DND-41 (cell line): ENCODE measurements at regions not wholly inside any gene's neighbourhood (a gene's known extent, or its start where the extent isn't known, plus 50 kb on each side); places are given as distances from the start of the nearest gene placed in this dataset.

Experiments
- ATAC-seq: fragments of 200-7000 bp; cut with Tn5 transposase; 3 replicates; pipeline ENCODE4 v1.9.1; 2021; ENCODE audit warnings: low read depth; ENCODE audit not compliant: insufficient read depth
- DNase-seq: peaks from one replicate; pipeline ENCODE4 v3.0.0-alpha.2; 2020
- H2AFZ ChIP-seq: 2 replicates; pipeline ENCODE4 v1.6.0; 2012; ENCODE audit warnings: low read depth, low read length
- H3K27ac ChIP-seq: 2 replicates; pipeline ENCODE4 v1.5.1; 2012; ENCODE audit warnings: low read length, inconsistent platforms
- H3K27me3 ChIP-seq: fragments of 200-600 bp; sonication (generic); 2 replicates; pipeline ENCODE4 v1.6.0; 2012; ENCODE audit warnings: low read length, mild to moderate bottlenecking, inconsistent platforms; ENCODE audit not compliant: insufficient read depth, poor library complexity
- H3K36me3 ChIP-seq: 2 replicates; pipeline ENCODE4 v1.5.1; 2012; ENCODE audit warnings: low read length, inconsistent platforms; ENCODE audit not compliant: insufficient read depth
- H3K4me1 ChIP-seq: 2 replicates; pipeline ENCODE4 v1.5.1; 2012; ENCODE audit warnings: mild to moderate bottlenecking, low read length; ENCODE audit not compliant: insufficient read depth
- H3K4me2 ChIP-seq: 2 replicates; pipeline ENCODE4 v1.6.0; 2012; ENCODE audit warnings: mild to moderate bottlenecking, moderate library complexity, low read length, inconsistent platforms; ENCODE audit not compliant: insufficient read depth
- H3K4me3 ChIP-seq, 2 experiments: fragments of 200-600 bp in 1 of 2; shearing (Covaris generic) in 1 of 2; 2 replicates each; pipeline ENCODE4 v1.5.1; 2012 to 2016; ENCODE audit warnings: inconsistent platforms in 2 of 2, low read length in 2 of 2, mild to moderate bottlenecking in 2 of 2, low read depth in 1 of 2, moderate library complexity in 1 of 2
- H3K79me2 ChIP-seq: 2 replicates; pipeline ENCODE4 v1.6.0; 2012; ENCODE audit warnings: low read length, inconsistent platforms; ENCODE audit not compliant: insufficient read depth
- H3K9ac ChIP-seq: 2 replicates; pipeline ENCODE4 v1.6.0; 2012; ENCODE audit warnings: low read depth, mild to moderate bottlenecking, inconsistent platforms, low read length, moderate library complexity
- H3K9me3 ChIP-seq: 2 replicates; pipeline ENCODE4 v1.5.1; 2012; ENCODE audit warnings: low read length, moderate library complexity, mild to moderate bottlenecking, inconsistent platforms; ENCODE audit not compliant: insufficient read depth, severe bottlenecking
- H4K20me1 ChIP-seq: 2 replicates; pipeline ENCODE4 v1.6.0; 2012; ENCODE audit warnings: low read length; ENCODE audit not compliant: insufficient read depth
- EZH2 ChIP-seq: IDR thresholded peaks from 3 replicates; pipeline ENCODE4 v1.6.1; 2012; ENCODE audit warnings: borderline replicate concordance, low read depth, mild to moderate bottlenecking, moderate library complexity, low read length, inconsistent platforms; ENCODE audit not compliant: severe bottlenecking
- TF ChIP-seq, protein P1 (sequence below): IDR thresholded peaks from 2 replicates; pipeline ENCODE4 v1.5.1; 2012; ENCODE audit warnings: borderline replicate concordance, low read length, moderate library complexity, mild to moderate bottlenecking; ENCODE audit not compliant: poor library complexity, severe bottlenecking; ENCODE audit errors: extremely low read depth

DNA sequence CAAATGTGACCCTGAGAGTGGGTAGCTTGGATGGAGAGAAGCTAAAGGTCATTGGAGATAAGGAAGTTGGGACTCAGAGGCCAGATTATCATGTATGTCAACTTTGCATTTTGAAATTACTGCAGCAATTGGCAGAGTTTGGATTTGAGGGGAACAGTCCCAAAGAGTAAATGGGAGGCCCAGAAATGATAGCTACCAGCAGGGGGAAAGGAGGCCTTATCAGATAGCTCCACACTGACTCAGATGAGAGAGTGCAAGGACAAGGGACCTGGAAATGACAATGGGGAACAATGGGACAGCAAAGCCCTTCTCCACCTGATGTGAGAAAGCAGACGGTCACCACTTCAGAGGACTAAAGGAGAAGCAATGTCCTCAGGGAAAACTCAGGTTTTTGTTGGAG lies 201.5 kb upstream of the JADE1 start:
- no peak overlapping the region for H2AFZ ChIP-seq
- no peak overlapping the region for H3K27ac ChIP-seq
- no peak overlapping the region for H3K9ac ChIP-seq
- ATAC-seq (no peak), DNase-seq (no peak)
- H3K27me3 ChIP-seq, result no peaks in the 10 kb centered on the region
- no peaks in the 10 kb centered on the region for H3K4me1 ChIP-seq
- H4K20me1 ChIP-seq, result no peaks in the 10 kb centered on the region
- H3K36me3 ChIP-seq, result no peaks in the 10 kb centered on the region
- no peak overlapping the region for H3K4me3 ChIP-seq
- H3K9me3 ChIP-seq, result no peaks in the 10 kb centered on the region
- TF ChIP-seq, protein P1, sequence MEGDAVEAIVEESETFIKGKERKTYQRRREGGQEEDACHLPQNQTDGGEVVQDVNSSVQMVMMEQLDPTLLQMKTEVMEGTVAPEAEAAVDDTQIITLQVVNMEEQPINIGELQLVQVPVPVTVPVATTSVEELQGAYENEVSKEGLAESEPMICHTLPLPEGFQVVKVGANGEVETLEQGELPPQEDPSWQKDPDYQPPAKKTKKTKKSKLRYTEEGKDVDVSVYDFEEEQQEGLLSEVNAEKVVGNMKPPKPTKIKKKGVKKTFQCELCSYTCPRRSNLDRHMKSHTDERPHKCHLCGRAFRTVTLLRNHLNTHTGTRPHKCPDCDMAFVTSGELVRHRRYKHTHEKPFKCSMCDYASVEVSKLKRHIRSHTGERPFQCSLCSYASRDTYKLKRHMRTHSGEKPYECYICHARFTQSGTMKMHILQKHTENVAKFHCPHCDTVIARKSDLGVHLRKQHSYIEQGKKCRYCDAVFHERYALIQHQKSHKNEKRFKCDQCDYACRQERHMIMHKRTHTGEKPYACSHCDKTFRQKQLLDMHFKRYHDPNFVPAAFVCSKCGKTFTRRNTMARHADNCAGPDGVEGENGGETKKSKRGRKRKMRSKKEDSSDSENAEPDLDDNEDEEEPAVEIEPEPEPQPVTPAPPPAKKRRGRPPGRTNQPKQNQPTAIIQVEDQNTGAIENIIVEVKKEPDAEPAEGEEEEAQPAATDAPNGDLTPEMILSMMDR, result no peak
- TF ChIP-seq EZH2, result no peak
- no peaks in the 10 kb centered on the region for H3K79me2 ChIP-seq
- H3K4me2 ChIP-seq, result no peak overlapping the region

DNA sequence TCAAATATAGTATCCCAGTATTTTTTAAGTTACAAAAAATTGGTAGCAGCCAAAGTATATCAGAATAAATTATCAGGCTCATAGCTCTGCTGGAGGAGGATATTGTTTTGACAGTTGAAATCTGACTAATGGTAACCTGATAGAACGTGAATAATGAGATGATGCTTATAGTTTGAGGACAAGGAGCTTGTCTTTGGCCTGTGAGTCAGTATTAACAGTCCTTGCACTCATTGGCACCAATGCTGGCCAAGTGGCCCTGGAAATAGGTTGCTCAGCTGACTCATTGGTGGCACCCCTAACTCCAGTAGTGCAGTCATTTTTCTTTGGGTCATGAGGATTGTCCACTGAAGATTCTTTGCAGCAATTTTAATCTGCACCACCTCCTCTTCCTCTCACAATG lies 203.3 kb upstream of the JADE1 start:
- TF ChIP-seq EZH2, result no peak
- TF ChIP-seq, protein P1, result no peak
- no peak for ATAC-seq

DNA sequence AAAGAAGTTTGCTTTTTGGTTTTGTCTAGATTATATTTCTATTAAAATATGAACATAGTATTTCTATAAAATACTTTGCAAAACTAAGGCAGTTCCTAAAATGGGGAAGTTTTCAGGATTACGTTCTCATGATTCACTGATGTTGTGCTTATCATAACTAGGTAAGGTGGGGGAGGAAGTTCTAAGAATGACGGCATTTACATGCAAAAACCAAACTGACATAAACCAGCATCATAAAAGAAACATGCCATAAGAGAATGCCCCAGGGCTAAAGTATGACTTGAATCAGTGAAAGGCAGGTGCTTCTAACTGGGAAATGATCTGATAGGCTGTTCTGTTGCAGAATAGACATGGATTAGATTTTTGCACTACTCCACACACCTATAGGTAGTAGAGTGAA lies 204.7 kb upstream of the JADE1 start:
- no peak for ATAC-seq

More for the DNA sequence above, 203.3 kb upstream of the JADE1 start:
- H3K4me3 ChIP-seq, result no peak overlapping the region
- H4K20me1 ChIP-seq, result no peaks in the 10 kb centered on the region
- no peaks in the 10 kb centered on the region for H3K9me3 ChIP-seq
- DNase-seq, result no peak
- H3K4me2 ChIP-seq, result no peak overlapping the region
- H3K9ac ChIP-seq, result no peak overlapping the region
- no peaks in the 10 kb centered on the region for H3K36me3 ChIP-seq
- H2AFZ ChIP-seq, result no peak overlapping the region
- H3K27ac ChIP-seq, result no peak overlapping the region
- no peaks in the 10 kb centered on the region for H3K4me1 ChIP-seq
- H3K79me2 ChIP-seq, result no peaks in the 10 kb centered on the region
- no peaks in the 10 kb centered on the region for H3K27me3 ChIP-seq

More for the DNA sequence above, 204.7 kb upstream of the JADE1 start:
- no peak overlapping the region for H3K4me2 ChIP-seq
- no peaks in the 10 kb centered on the region for H4K20me1 ChIP-seq
- H3K27me3 ChIP-seq, result no peaks in the 10 kb centered on the region
- H3K4me3 ChIP-seq, result no peak overlapping the region
- TF ChIP-seq, protein P1, result no peak
- TF ChIP-seq EZH2, result no peak
- no peak overlapping the region for H3K27ac ChIP-seq
- no peak overlapping the region for H3K9ac ChIP-seq
- H2AFZ ChIP-seq, result no peak overlapping the region
- H3K79me2 ChIP-seq, result no peaks in the 10 kb centered on the region
- no peaks in the 10 kb centered on the region for H3K4me1 ChIP-seq
- DNase-seq, result no peak
- no peaks in the 10 kb centered on the region for H3K9me3 ChIP-seq
- no peaks in the 10 kb centered on the region for H3K36me3 ChIP-seq
